AG09309 (cell line): ENCODE measurements at regions not wholly inside any gene's neighbourhood (a gene's known extent, or its start where the extent isn't known, plus 50 kb on each side); places are given as distances from the start of the nearest gene placed in this dataset.

ENCODE experiments used
- DNase-seq: peaks from one replicate; pipeline ENCODE4 v3.0.0-alpha.2; 2010; ENCODE audit warnings: low read depth
- H3K4me3 ChIP-seq: 2 replicates; pipeline ENCODE4 v1.5.1; 2011; ENCODE audit warnings: mild to moderate bottlenecking, low read depth, low read length, moderate library complexity; ENCODE audit not compliant: control insufficient read depth
- CTCF ChIP-seq: IDR thresholded peaks from 2 replicates; pipeline ENCODE4 v1.5.1; 2011; ENCODE audit warnings: mild to moderate bottlenecking, low read depth, low read length, inconsistent platforms; ENCODE audit not compliant: insufficient read depth, control insufficient read depth; ENCODE audit errors: missing control alignments

GRCh38 chr6:81484251-81484650 is 268.2 kb downstream of the TENT5A start:
- no peak for TF ChIP-seq CTCF
- no peak overlapping the region for H3K4me3 ChIP-seq
- DNase-seq, result no peak

DNA sequence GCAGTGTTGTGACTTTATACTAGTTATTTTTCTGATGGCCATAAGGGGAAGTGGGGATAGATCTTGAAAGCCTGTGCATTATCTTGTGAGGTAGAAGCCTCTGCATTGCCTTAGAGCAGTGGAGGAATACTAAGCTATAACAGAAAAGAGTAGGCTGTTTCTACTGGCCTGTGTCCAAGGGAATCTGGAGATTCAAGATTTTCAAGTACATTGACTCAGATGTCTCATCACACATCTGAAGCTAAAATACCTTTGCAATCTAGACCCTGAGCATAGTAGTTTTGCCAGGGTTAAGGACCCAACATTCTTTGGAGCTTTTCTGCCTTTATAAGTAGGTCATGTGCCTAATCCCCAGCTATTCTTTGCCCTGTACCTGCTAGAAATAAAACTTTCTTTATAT is 272.3 kb downstream of the TENT5A start:
- no peak for TF ChIP-seq CTCF
- H3K4me3 ChIP-seq, result no peak overlapping the region
- no peak for DNase-seq

- no peak for TF ChIP-seq CTCF
- peak; percentile 42 for DNase-seq
- H3K4me3 ChIP-seq, result no peak overlapping the region
Measured at GRCh38 chr6:81476881-81477280, 275.6 kb downstream of the TENT5A start.

DNA sequence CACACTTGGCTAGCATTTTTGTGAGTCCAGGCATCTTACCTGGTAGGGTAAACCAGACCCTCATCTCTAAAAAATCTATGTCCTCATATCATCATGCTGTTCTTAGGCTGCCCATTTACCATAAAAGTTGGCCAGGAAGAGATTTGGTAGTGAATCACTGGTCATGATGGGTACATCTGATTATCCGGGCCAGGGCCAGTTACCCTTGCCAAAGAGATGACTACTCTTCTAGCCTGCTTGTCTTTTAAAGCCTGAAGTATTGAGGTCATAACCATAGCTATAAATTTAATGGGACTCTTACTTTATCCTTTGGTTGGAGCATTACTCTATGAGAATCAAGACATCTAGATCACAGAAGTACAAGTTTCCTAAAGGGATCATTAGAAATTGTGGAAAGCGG is 276.8 kb downstream of the TENT5A start:
- no peak overlapping the region for H3K4me3 ChIP-seq
- TF ChIP-seq CTCF, result no peak
- DNase-seq, result peak; percentile 24

DNA sequence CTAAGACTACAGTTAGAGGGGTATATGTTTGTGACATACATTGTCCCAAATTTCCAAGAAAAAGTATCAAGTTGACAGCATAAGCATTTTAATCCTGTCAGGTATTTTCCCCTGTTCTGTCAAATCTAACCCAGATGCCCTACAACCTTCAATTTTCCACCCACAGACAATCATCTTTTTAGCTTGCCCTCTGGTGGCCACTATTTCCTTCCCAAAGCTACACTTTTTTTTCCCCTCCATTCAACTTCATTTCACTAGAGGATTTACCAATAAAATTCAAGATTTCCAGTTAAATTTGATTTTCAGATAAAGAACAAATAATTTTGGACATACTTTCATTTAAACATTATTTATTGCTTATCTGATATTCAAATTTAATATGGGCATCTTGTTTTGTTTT is 286.6 kb downstream of the TENT5A start:
- peak; percentile 66 for TF ChIP-seq CTCF
- peak; percentile 8 for DNase-seq
- H3K4me3 ChIP-seq, result no peak overlapping the region

- TF ChIP-seq CTCF, result no peak
- DNase-seq, result no peak
- no peak overlapping the region for H3K4me3 ChIP-seq
Measured at GRCh38 chr6:81456416-81456815, 296.1 kb downstream of the TENT5A start.

DNA sequence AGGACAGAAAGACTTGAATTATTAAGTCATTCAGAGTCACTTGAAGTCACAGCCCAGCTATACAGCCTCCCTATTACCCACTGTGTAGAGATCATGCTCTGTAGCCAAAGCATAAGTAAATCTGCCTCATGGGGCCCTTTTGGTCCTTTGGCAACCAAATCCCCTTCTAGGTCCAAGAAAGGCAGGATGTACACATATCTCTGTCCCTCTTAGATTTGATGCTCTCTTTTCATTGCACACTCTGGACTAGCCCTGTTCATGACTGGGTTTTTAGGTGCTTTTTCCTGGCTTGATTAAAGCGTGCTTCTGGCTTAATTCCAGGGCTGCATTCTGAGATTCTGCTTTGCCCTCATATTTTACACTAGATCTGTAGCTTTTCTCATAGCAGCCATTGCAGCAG is 296.8 kb downstream of the TENT5A start:
- no peak for TF ChIP-seq CTCF
- no peak for DNase-seq
- H3K4me3 ChIP-seq, result no peak overlapping the region
